H1 (cell line): ENCODE measurements at regions not wholly inside any gene's neighbourhood (a gene's known extent, or its start where the extent isn't known, plus 50 kb on each side); places are given as distances from the start of the nearest gene placed in this dataset.

ENCODE experiments used
- BACH1 ChIP-seq: IDR thresholded peaks from 2 replicates; pipeline ENCODE4 v1.6.1; 2012; ENCODE audit warnings: low read length, improper control_type of control experiment
- FOSL1 ChIP-seq: IDR thresholded peaks from 2 replicates; pipeline ENCODE4 v1.6.1; 2011; ENCODE audit warnings: mild to moderate bottlenecking, low read depth, low read length, moderate library complexity; ENCODE audit not compliant: insufficient read depth
- RXRA ChIP-seq: IDR thresholded peaks from 2 replicates; pipeline ENCODE4 v1.6.1; 2011; ENCODE audit warnings: low read depth, mild to moderate bottlenecking, low read length, moderate library complexity; ENCODE audit not compliant: insufficient read depth
- TF ChIP-seq, protein P1 (sequence below): IDR thresholded peaks from 2 replicates; pipeline ENCODE4 v1.6.1; 2011; ENCODE audit warnings: low read length, improper control_type of control experiment
- TF ChIP-seq, protein P2 (sequence below): IDR thresholded peaks from 2 replicates; pipeline ENCODE4 v1.6.1; 2012; ENCODE audit warnings: inconsistent platforms

DNA sequence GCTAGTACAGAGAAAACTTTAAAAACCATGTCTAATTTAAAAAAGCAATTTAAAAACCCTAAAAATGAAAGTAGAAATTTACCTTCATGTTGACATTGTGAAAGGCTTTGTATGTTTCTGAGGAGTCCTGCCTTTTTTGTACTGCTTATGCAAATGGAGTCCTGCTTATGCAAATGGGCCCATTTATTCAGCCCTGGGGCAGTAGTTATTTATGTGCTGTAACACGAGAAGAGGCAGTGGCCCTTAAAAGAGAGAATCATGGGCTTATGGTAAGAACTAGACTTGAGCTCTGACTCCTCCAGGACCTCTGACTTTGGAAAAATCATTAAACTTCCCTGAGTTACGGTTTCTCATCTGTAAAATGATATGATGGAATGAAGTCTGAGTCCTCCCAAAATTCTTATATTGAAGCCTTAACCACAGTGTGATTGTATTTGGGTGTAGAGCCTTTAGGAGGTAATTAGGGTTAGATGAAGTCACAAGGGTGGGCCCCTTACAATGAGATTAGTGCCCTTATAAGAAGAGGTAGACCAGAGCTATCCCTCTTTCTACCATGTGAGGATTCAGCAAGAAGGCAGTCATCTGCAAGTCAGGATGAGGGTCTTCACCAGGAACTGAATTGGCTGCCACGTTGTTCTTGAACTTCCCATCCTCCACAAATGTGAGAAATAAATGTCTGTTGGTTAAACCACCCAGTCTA, 447.8 kb upstream of the CD180 start (continued):
- TF ChIP-seq, protein P1, sequence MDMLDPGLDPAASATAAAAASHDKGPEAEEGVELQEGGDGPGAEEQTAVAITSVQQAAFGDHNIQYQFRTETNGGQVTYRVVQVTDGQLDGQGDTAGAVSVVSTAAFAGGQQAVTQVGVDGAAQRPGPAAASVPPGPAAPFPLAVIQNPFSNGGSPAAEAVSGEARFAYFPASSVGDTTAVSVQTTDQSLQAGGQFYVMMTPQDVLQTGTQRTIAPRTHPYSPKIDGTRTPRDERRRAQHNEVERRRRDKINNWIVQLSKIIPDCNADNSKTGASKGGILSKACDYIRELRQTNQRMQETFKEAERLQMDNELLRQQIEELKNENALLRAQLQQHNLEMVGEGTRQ = no peak
- TF ChIP-seq BACH1 = no peak
- TF ChIP-seq, protein P2, sequence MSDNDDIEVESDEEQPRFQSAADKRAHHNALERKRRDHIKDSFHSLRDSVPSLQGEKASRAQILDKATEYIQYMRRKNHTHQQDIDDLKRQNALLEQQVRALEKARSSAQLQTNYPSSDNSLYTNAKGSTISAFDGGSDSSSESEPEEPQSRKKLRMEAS = no peak
- TF ChIP-seq RXRA = no peak
- TF ChIP-seq FOSL1 = no peak
- TF ChIP-seq, all 59 proteins: peak for 0
